ENCODE measurements at regions not wholly inside any gene's neighbourhood (a gene's known extent, or its start where the extent isn't known, plus 50 kb on each side); places are given as distances from the start of the nearest gene placed in this dataset.

GRCh38 chr1:65082346-65083040 is 65.5 kb upstream of the AK4 start:
- Mint-ChIP-seq H3K4me3 (no peak overlapping the region), H3K4me1 (no peaks in the 10 kb centered on the region), H3K27ac (no peak overlapping the region), H3K27me3 (peaks cover 25% of the 10 kb centered on the region), H3K9me3 (ENCODE audit: insufficient read depth) (peaks cover 3% of the 10 kb centered on the region)
- H3K27me3 ChIP-seq (replicated peaks in 1 of 4; ENCODE audit: control extremely low read depth in 1 of 4, control insufficient read depth in 3 of 4, insufficient read depth in 4 of 4, low read length in 3 of 4) = peaks cover 0 to 2% (median 0%) of the 10 kb centered on the region in 4 experiments
- ChIA-PET CTCF (no interaction called here), POLR2A (no interaction called here)
- H4K20me1 ChIP-seq (ENCODE audit: control insufficient read depth, insufficient read depth, low read length, poor library complexity, severe bottlenecking) = no peaks in the 10 kb centered on the region
- H3K4me2 ChIP-seq (replicated peaks; ENCODE audit: low read depth, low read length, poor library complexity, severe bottlenecking) = no peak overlapping the region
- intact Hi-C loops (cut with micrococcal nuclease) = no loop called here
- 100% methylated on average over 1 of the region's 6 CpGs for WGBS (ENCODE audit: insufficient coverage)
- H3K9me3 ChIP-seq (ENCODE audit: control extremely low read depth in 1 of 3, control insufficient read depth in 2 of 3, insufficient read depth in 1 of 3, low read length in 2 of 3) = no peaks in the 10 kb centered on the region
- H3K9ac ChIP-seq (ENCODE audit: low read length) = no peak overlapping the region
- DNase-seq (no peak), ATAC-seq (ENCODE audit: low read depth) (no peak)
- no peaks in the 10 kb centered on the region for H3K4me1 ChIP-seq (ENCODE audit: control insufficient read depth in 2 of 2, insufficient read depth in 2 of 2, low read length in 2 of 2)
- H3K27ac ChIP-seq (ENCODE audit: low read length in 2 of 2) = no peak overlapping the region
- TF ChIP-seq EZH2 (IDR thresholded peaks at IDR 0.05; ENCODE audit: borderline replicate concordance, insufficient read depth, low read depth, low read length, poor library complexity, severe bottlenecking) = no peak
- no peak for TF ChIP-seq CTCF (IDR thresholded peaks at IDR 0.05)
- no peak overlapping the region for H2AFZ ChIP-seq (ENCODE audit: insufficient read depth, low read depth, low read length, poor library complexity, severe bottlenecking)
- no peaks in the 10 kb centered on the region for H3K36me3 ChIP-seq (replicated peaks in 1 of 2; ENCODE audit: control extremely low read depth in 1 of 2, control insufficient read depth in 1 of 2, extremely low read depth in 1 of 2, insufficient read depth in 2 of 2, low read length in 1 of 2)
- no peak overlapping the region for H3K4me3 ChIP-seq (ENCODE audit: control extremely low read depth in 1 of 5, extremely low read depth in 1 of 5, insufficient read depth in 1 of 5, low read depth in 2 of 5, low read length in 4 of 5)
- H3K79me2 ChIP-seq (ENCODE audit: control insufficient read depth, insufficient read depth, low read length) = no peaks in the 10 kb centered on the region

- TF ChIP-seq CTCF (IDR thresholded peaks at IDR 0.05) (no peak), EZH2 (IDR thresholded peaks at IDR 0.05; ENCODE audit: borderline replicate concordance, insufficient read depth, low read depth, low read length, poor library complexity, severe bottlenecking) (no peak)
- H3K27ac ChIP-seq (ENCODE audit: low read length in 2 of 2) = no peak overlapping the region
- no peaks in the 10 kb centered on the region for H4K20me1 ChIP-seq (ENCODE audit: control insufficient read depth, insufficient read depth, low read length, poor library complexity, severe bottlenecking)
- peaks cover 30% of the 10 kb centered on the region for H3K27me3 Mint-ChIP-seq
- peaks cover 5% of the 10 kb centered on the region for H3K9me3 Mint-ChIP-seq (ENCODE audit: insufficient read depth)
- no peak overlapping the region for H3K9ac ChIP-seq (ENCODE audit: low read length)
- H2AFZ ChIP-seq (ENCODE audit: insufficient read depth, low read depth, low read length, poor library complexity, severe bottlenecking) = no peak overlapping the region
- H3K27me3 ChIP-seq (replicated peaks in 1 of 4; ENCODE audit: control extremely low read depth in 1 of 4, control insufficient read depth in 3 of 4, insufficient read depth in 4 of 4, low read length in 3 of 4) = peaks cover 0 to 2% (median 0%) of the 10 kb centered on the region in 4 experiments
- DNase-seq = no peak
- intact Hi-C loops (cut with micrococcal nuclease) = no loop called here
- no peaks in the 10 kb centered on the region for H3K4me1 Mint-ChIP-seq
- H3K4me2 ChIP-seq (replicated peaks; ENCODE audit: low read depth, low read length, poor library complexity, severe bottlenecking) = no peak overlapping the region
- CTCF ChIA-PET = interaction anchor here (0.7 kb wide), 1 partner anchor 106 kb away, joined by 3 read pairs; no protein-coding TSS in a partner anchor
- H3K4me1 ChIP-seq (ENCODE audit: control insufficient read depth in 2 of 2, insufficient read depth in 2 of 2, low read length in 2 of 2) = no peaks in the 10 kb centered on the region
- H3K4me3 Mint-ChIP-seq = no peak overlapping the region
- POLR2A ChIA-PET = no interaction called here
- ATAC-seq (ENCODE audit: low read depth) = no peak
- WGBS (ENCODE audit: insufficient coverage) = 69% methylated on average over 3 of the region's 4 CpGs
- no peak overlapping the region for H3K27ac Mint-ChIP-seq
- H3K79me2 ChIP-seq (ENCODE audit: control insufficient read depth, insufficient read depth, low read length) = no peaks in the 10 kb centered on the region
- no peak overlapping the region for H3K4me3 ChIP-seq (ENCODE audit: control extremely low read depth in 1 of 5, extremely low read depth in 1 of 5, insufficient read depth in 1 of 5, low read depth in 2 of 5, low read length in 4 of 5)
- no peaks in the 10 kb centered on the region for H3K36me3 ChIP-seq (replicated peaks in 1 of 2; ENCODE audit: control extremely low read depth in 1 of 2, control insufficient read depth in 1 of 2, extremely low read depth in 1 of 2, insufficient read depth in 2 of 2, low read length in 1 of 2)
- H3K9me3 ChIP-seq (ENCODE audit: control extremely low read depth in 1 of 3, control insufficient read depth in 2 of 3, insufficient read depth in 1 of 3, low read length in 2 of 3) = no peaks in the 10 kb centered on the region
These were observed 64.6 kb upstream of the AK4 start for GRCh38 chr1:65083263-65083896.
